GM13977 (cell line): ENCODE measurements at regions not wholly inside any gene's neighbourhood (a gene's known extent, or its start where the extent isn't known, plus 50 kb on each side); places are given as distances from the start of the nearest gene placed in this dataset.
"Not testable (repeated sequence)": the region's sequence is repeated elsewhere in the genome, so short reads cannot be mapped to it uniquely, and the experiment has no call there.

Experiments
- DNase-seq: peaks from one replicate; pipeline ENCODE4 v3.0.0; 2012; ENCODE audit warnings: low spot score
- in situ Hi-C: fragments of 300-500 bp; cut with MboI; formaldehyde crosslinking; loops from one replicate; pipeline ENCODE4 v1.12.0; 2022; ENCODE audit warnings: low sequenced_read_pairs, low pct_unique_long_range_greater_than_20kb, mixed read lengths, inconsistent platforms; ENCODE audit not compliant: unreplicated experiment
- TF ChIP-seq, protein P1 (sequence below): IDR thresholded peaks from 2 replicates; pipeline ENCODE4 v1.5.1; 2012; ENCODE audit warnings: mild to moderate bottlenecking, control low read depth; ENCODE audit not compliant: insufficient read depth; ENCODE audit errors: extremely low read depth, missing control alignments

DNA sequence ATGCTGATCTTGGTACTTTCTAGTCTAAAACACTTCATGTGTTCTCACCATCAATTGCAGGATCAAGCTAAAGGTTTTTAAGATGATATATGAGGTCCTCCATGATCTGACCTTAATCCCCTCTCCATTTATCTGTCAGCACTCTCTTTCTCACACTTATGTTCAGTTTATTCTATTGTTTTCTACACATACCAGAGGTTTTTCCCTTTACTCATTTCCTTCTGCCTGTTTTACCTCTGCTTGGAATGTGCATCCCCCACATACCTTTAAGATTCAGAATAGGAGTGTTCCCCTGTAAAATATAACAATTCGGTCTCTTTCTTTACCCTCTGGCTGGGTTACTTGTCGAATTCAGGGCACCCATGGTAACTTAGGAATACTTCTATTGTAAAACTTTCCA, 219.1 kb upstream of the PKP2 start:
- DNase-seq, result no peak
- in situ Hi-C loops, result no loop called here
- TF ChIP-seq, protein P1, sequence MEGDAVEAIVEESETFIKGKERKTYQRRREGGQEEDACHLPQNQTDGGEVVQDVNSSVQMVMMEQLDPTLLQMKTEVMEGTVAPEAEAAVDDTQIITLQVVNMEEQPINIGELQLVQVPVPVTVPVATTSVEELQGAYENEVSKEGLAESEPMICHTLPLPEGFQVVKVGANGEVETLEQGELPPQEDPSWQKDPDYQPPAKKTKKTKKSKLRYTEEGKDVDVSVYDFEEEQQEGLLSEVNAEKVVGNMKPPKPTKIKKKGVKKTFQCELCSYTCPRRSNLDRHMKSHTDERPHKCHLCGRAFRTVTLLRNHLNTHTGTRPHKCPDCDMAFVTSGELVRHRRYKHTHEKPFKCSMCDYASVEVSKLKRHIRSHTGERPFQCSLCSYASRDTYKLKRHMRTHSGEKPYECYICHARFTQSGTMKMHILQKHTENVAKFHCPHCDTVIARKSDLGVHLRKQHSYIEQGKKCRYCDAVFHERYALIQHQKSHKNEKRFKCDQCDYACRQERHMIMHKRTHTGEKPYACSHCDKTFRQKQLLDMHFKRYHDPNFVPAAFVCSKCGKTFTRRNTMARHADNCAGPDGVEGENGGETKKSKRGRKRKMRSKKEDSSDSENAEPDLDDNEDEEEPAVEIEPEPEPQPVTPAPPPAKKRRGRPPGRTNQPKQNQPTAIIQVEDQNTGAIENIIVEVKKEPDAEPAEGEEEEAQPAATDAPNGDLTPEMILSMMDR, result no peak

DNA sequence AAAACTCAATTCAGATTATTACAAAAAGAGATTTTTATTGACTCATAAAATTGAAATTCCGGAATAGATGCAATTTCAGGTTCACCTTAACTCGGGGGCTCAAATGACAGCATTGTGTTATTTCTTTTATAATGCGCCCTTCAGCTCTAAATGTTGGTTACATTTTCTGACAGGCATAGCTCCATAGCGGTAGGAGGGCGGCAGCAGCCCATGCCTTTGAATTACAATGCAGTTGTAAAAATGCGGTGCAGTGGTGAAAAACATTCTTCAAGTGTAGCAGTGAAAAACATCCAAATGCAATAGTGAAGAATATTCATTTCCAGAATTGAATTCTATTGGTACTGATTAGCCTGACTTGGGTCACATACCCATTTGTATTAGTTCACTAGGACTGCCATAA, 215.3 kb upstream of the PKP2 start:
- TF ChIP-seq, protein P1, result no peak
- DNase-seq, result no peak
- in situ Hi-C loops, result no loop called here

DNA sequence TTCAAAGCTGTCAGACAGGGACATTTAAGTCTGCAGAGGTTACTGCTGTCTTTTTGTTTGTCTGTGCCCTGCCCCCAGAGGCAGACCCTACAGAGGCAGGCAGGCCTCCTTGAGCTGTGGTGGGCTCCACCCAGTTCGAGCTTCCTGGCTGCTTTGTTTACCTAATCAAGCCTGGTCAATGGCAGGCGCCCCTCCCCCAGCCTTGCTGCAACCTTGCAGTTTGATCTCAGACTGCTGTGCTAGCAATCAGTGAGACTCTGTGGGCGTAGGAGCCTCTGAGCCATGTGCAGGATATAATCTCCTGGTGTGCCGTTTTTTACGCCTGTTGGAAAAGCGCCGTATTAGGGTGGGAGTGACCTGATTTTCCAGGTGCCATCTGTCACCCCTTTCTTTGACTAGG, 211.2 kb upstream of the PKP2 start:
- in situ Hi-C loops, result not testable (repeated sequence)

DNA sequence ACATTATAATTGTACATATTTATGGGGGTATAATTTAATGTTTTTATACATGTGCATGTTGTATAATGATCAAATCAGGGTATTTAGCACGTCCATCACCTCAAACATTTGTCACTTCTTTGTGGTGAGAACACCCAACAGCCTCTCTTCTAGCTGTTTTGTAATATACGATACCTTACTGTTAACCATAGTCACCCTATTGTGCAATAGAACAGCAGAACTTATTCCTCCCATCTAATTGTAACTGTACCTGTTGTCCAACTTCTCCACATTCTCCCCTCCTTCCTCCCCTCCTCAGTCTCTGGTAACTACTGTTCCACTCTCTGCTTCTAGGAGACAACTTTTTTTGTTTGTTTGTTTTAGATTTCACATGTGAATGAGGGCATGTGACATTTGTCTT, 197.0 kb upstream of the PKP2 start:
- in situ Hi-C loops, result no loop called here
- TF ChIP-seq, protein P1, result no peak
- no peak for DNase-seq

More for the DNA sequence above, 211.2 kb upstream of the PKP2 start:
- DNase-seq, result not testable (repeated sequence)

DNA sequence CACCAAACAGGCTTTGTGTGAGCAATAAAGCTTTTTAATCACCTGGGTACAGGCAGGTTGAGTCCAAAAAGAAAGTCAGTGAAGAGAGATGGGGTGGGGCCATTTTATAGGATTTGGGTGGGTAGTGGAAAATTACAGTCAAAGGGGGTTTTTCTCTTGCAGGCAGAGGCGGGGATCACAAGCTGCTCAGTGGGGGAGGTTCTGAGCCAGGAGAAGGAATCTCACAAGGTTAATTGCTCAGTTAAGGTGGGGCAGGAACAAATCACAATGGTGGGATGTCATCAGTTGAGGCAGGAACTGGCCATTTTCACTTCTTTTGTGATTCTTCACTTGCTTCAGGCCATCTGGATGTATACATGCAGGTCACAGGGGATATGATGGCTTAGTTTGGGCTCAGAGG, 191.3 kb upstream of the PKP2 start:
- DNase-seq, in situ Hi-C loops: not testable (repeated sequence)

DNA sequence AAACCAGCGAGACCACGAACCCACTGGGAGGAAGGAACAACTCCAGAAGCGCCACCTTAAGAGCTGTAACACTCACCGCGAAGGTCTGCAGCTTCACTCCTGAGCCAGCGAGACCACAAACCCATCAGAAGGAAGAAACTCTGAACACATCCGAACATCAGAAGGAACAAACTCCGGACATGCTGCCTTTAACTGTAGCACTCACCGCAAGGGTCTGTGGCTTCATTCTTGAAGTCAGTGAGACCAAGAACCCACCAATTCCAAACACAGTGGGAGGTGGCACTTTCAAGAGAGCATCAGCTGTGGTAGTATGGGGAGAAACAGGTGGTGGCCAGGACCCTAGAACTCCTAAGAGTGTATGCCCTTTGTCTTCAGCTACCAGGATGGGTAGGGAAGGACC, 179.8 kb upstream of the PKP2 start:
- DNase-seq, in situ Hi-C loops: not testable (repeated sequence)

DNA sequence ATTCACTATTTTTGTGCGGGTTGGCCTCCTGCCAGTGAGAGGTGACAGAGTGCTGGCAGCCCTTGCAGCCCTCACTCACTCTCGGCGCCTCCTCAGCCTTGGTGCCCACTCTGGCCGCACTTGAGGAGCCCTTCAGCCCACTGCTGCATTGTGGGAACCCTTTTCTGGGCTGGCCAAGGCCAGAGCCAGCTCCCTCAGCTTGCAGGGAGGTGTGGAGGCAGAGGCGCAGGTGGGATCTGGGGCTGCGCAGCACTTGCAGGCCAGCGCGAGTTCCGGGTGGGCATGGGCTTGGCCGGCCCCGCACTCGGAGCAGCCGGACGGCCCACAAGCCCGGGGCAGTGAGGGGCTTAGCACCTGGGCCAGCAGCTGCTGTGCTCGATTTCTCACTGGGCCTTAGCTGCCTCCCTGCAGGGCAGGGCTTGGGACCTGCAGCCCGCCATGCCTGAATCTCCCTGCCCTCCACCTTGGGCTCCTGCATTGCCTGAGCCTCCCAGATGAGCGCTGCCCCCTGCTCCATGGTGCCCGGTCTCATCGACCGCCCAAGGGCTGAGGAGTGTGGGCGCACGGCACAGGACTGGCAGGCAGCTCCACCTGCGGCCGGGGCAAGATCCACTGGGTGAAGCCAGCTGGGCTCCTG, 178.7 kb upstream of the PKP2 start:
- DNase-seq, in situ Hi-C loops: not testable (repeated sequence)

DNA sequence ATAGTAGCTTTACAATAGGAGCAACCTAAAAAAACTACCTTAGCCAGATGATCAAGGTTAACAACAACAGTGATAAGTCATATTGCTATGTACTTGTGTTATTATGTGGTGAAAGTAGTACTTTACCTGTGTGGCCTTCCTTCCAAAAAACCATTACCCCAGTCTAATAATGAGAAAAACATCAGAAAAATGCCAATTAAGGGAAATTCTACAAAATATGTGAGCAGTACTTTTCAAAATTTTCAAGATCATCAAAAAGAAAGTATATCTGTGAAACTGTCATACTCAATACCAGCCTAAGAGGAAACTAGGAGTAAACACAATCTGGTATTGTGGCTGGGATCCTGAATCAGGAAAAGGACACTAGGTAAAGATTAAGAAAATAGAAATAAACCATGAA, 165.3 kb upstream of the PKP2 start:
- in situ Hi-C loops, result no loop called here
- TF ChIP-seq, protein P1, result no peak
- no peak for DNase-seq

DNA sequence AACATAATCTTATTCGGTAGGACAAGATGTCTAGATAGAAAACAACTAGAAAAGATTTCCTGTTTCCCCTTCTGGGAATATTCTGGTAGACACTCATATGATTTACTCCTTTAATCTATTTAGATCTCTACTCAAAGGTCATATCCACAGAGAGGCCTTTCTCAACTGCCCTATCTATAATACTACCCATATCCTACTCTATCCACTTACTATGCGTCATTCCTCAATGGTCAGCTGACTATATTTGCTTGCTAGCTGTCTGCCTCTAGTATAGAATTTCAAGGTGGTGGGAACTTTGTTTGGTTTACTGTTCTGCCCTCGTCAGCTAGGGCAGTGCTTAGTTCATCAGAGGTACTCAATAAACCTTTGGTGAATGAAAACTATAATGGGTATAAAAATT, 157.8 kb upstream of the PKP2 start:
- in situ Hi-C loops, result no loop called here

More for the DNA sequence above, 157.8 kb upstream of the PKP2 start:
- no peak for DNase-seq
- TF ChIP-seq, protein P1, result no peak
